Hematopoietic multipotent progenitor cell treated with erythropoietin and hydrocortisone succinate and interleukin-3 and kit ligand, for 15 days (in vitro differentiated cells): ENCODE measurements at regions not wholly inside any gene's neighbourhood (a gene's known extent, or its start where the extent isn't known, plus 50 kb on each side); places are given as distances from the start of the nearest gene placed in this dataset.
"Not testable (repeated sequence)": the region's sequence is repeated elsewhere in the genome, so short reads cannot be mapped to it uniquely, and the experiment has no call there.

Source experiments
- DNase-seq: peaks from one replicate; pipeline ENCODE4 v3.0.0-alpha.2; 2015; ENCODE audit warnings: low spot score

GRCh38 chr1:95669638-95670037 lies 435.6 kb downstream of the RWDD3 start:
- not testable (repeated sequence) for DNase-seq

- DNase-seq = no peak
Observed at GRCh38 chr1:95671098-95671497, 437.1 kb downstream of the RWDD3 start.

- DNase-seq = no peak
Observed at GRCh38 chr1:95679262-95679661, 445.3 kb downstream of the RWDD3 start.

- no peak for DNase-seq
Observed at GRCh38 chr1:95685081-95685480, 451.1 kb downstream of the RWDD3 start.

- no peak for DNase-seq
Observed at GRCh38 chr1:95686217-95686616, 452.2 kb downstream of the RWDD3 start.

- DNase-seq = no peak
Observed at GRCh38 chr1:95699149-95699953, 465.3 kb downstream of the RWDD3 start.

GRCh38 chr1:95701450-95702173 lies 467.6 kb downstream of the RWDD3 start:
- DNase-seq = no peak

GRCh38 chr1:95703046-95703445 lies 469.0 kb downstream of the RWDD3 start:
- no peak for DNase-seq

GRCh38 chr1:95716097-95716496 lies 482.1 kb downstream of the RWDD3 start:
- no peak for DNase-seq

- no peak for DNase-seq
Observed at GRCh38 chr1:95716550-95716949, 482.5 kb downstream of the RWDD3 start.

GRCh38 chr1:95723346-95723745 lies 489.3 kb downstream of the RWDD3 start:
- no peak for DNase-seq

GRCh38 chr1:95728841-95729240 lies 494.8 kb downstream of the RWDD3 start:
- no peak for DNase-seq

GRCh38 chr1:95730986-95731385 lies 497.0 kb downstream of the RWDD3 start:
- DNase-seq = no peak

- DNase-seq = no peak
Observed at GRCh38 chr1:95731466-95731865, 497.5 kb downstream of the RWDD3 start.

- DNase-seq = no peak
Observed at GRCh38 chr1:95733031-95733430, 499.0 kb downstream of the RWDD3 start.

GRCh38 chr1:95733671-95734070 lies 499.7 kb downstream of the RWDD3 start:
- DNase-seq = no peak

GRCh38 chr1:95734560-95734959 lies 500.6 kb downstream of the RWDD3 start:
- DNase-seq = no peak

GRCh38 chr1:95742591-95743089 lies 508.6 kb downstream of the RWDD3 start:
- DNase-seq = no peak

- DNase-seq = no peak
Observed at GRCh38 chr1:95744731-95745130, 510.7 kb downstream of the RWDD3 start.

- DNase-seq = no peak
Observed at GRCh38 chr1:95752515-95753381, 518.7 kb downstream of the RWDD3 start.

- DNase-seq = no peak
Observed at GRCh38 chr1:95753382-95754016, 519.5 kb downstream of the RWDD3 start.

- DNase-seq = no peak
Observed at GRCh38 chr1:95754412-95754811, 520.4 kb downstream of the RWDD3 start.
